ENCODE measurements at regions not wholly inside any gene's neighbourhood (a gene's known extent, or its start where the extent isn't known, plus 50 kb on each side); places are given as distances from the start of the nearest gene placed in this dataset.
"Not testable (repeated sequence)": the region's sequence is repeated elsewhere in the genome, so short reads cannot be mapped to it uniquely, and the experiment has no call there.

- no peak for DNase-seq
Measured at GRCh38 chr4:181830404-181831035, 412.7 kb upstream of the TENM3 start.

- no peak for DNase-seq
Measured at GRCh38 chr4:181834071-181834470, 409.1 kb upstream of the TENM3 start.

- DNase-seq = no peak
Measured at GRCh38 chr4:181835348-181835747, 407.9 kb upstream of the TENM3 start.

- no peak for DNase-seq
Measured at GRCh38 chr4:181838253-181838652, 404.9 kb upstream of the TENM3 start.

- not testable (repeated sequence) for DNase-seq
Measured at GRCh38 chr4:181843797-181844196, 399.4 kb upstream of the TENM3 start.

GRCh38 chr4:181845617-181846016 lies 397.6 kb upstream of the TENM3 start:
- no peak for DNase-seq

- DNase-seq = no peak
Measured at GRCh38 chr4:181846934-181847333, 396.3 kb upstream of the TENM3 start.

GRCh38 chr4:181848357-181848756 lies 394.8 kb upstream of the TENM3 start:
- DNase-seq = no peak

GRCh38 chr4:181849472-181849871 lies 393.7 kb upstream of the TENM3 start:
- DNase-seq = no peak

- DNase-seq = no peak
Measured at GRCh38 chr4:181853881-181854511, 389.2 kb upstream of the TENM3 start.

GRCh38 chr4:181855307-181855706 lies 387.9 kb upstream of the TENM3 start:
- DNase-seq = no peak

GRCh38 chr4:181857471-181857870 lies 385.7 kb upstream of the TENM3 start:
- not testable (repeated sequence) for DNase-seq

GRCh38 chr4:181858741-181859140 lies 384.5 kb upstream of the TENM3 start:
- DNase-seq = no peak

- no peak for DNase-seq
Measured at GRCh38 chr4:181859439-181859838, 383.8 kb upstream of the TENM3 start.

- no peak for DNase-seq
Measured at GRCh38 chr4:181860157-181860556, 383.0 kb upstream of the TENM3 start.

GRCh38 chr4:181860668-181861067 lies 382.5 kb upstream of the TENM3 start:
- DNase-seq = no peak

- no peak for DNase-seq
Measured at GRCh38 chr4:181863856-181864255, 379.3 kb upstream of the TENM3 start.

- no peak for DNase-seq
Measured at GRCh38 chr4:181870326-181870725, 372.9 kb upstream of the TENM3 start.

- no peak for DNase-seq
Measured at GRCh38 chr4:181874602-181875001, 368.6 kb upstream of the TENM3 start.

- DNase-seq = no peak
Measured at GRCh38 chr4:181877329-181877848, 365.8 kb upstream of the TENM3 start.

- DNase-seq = no peak
Measured at GRCh38 chr4:181890031-181890430, 353.2 kb upstream of the TENM3 start.

GRCh38 chr4:181890911-181891310 lies 352.3 kb upstream of the TENM3 start:
- no peak for DNase-seq

GRCh38 chr4:181896614-181897013 lies 346.6 kb upstream of the TENM3 start:
- no peak for DNase-seq

- no peak for DNase-seq
Measured at GRCh38 chr4:181897935-181898334, 345.3 kb upstream of the TENM3 start.

- DNase-seq = not testable (repeated sequence)
Measured at GRCh38 chr4:181902404-181902803, 340.8 kb upstream of the TENM3 start.

Measured in stimulated activated CD8-positive, alpha-beta memory T cell treated with anti-CD3 and anti-CD28 coated beads, Interleukin-4, amount 100 ng/mL, for 48 hours (primary cell).